G401.6 (cell line): ENCODE measurements at regions not wholly inside any gene's neighbourhood (a gene's known extent, or its start where the extent isn't known, plus 50 kb on each side); places are given as distances from the start of the nearest gene placed in this dataset.

ENCODE experiments used
- FAIRE-seq: peaks from 2 replicates; lab custom pipeline; 2012; peaks lifted over from hg19 to GRCh38; lab: Jason Lieb, UNC

DNA sequence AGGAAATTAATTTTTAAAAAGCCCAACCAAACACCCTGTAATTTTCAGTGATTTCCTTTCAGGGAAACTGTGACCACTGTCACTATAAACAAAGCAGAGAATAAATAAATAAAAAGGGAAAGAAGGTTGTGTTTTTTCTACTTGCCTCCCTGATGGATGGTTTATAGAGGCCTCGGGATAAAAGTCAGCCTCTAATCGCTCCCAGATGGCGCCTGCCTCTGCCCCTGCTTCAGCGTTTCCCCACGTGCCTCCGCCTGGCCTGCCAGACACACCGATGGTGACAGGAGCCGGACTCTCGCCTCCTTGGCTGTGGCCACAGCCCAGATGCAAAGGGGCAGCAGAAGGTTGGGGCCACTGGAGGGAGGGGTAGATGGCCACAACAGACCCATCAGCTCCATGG is 327.7 kb downstream of the CDC5L start:
- no peak for FAIRE-seq

- no peak for FAIRE-seq
These were observed 328.4 kb downstream of the CDC5L start for GRCh38 chr6:44715925-44716324.

GRCh38 chr6:44717431-44717830 is 329.9 kb downstream of the CDC5L start:
- no peak for FAIRE-seq

DNA sequence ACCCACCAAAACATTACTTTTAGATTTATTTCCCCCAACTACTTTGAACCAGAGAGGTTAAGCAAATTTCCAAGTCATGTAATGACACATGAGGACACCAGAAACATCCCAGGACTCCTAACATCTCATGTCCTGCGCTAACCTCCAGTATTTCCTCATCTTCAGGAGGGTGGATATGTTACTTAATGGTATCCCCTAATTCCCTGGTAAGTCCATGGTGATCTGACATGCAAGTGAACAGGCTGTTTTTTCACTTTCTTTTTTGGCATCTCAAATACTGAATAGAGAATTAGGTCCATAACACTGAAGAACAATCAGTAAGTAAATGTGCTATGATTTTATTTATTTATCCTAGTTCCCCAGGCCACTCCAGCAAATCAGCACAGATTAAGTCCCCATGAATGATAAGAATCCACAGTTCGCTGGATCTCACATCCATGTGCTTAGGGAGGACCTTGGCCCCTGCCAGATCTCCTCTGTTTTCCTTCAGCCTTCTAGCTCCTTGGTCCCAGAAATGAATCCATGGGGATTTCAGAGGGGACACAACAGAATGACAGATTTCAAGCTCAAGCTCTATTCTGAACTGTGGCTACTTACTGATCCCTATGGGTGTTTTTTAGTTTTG is 334.6 kb downstream of the CDC5L start:
- FAIRE-seq = no peak

- no peak for FAIRE-seq
These were observed 335.2 kb downstream of the CDC5L start for GRCh38 chr6:44722736-44723135.

GRCh38 chr6:44723439-44724197 is 336.1 kb downstream of the CDC5L start:
- FAIRE-seq = no peak

DNA sequence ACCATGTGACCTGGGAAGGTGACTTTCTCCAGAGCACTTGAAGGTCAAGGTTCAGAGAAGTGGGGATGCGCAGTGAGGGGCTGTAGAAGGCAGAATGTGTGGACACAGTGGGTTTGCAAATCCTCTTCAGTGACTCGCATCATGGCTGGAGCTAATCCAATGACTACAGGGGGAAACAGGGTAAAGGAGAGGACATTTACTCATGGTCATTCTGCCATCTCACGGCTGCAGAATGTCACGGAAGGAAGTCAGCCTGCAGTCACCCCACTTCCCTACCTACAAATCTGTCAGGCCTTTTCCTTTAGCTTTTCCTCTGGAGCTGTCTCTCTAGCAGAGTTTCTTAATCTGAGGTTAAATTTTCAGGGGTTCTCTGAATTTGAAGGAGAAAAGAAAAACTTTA is 337.6 kb downstream of the CDC5L start:
- no peak for FAIRE-seq

DNA sequence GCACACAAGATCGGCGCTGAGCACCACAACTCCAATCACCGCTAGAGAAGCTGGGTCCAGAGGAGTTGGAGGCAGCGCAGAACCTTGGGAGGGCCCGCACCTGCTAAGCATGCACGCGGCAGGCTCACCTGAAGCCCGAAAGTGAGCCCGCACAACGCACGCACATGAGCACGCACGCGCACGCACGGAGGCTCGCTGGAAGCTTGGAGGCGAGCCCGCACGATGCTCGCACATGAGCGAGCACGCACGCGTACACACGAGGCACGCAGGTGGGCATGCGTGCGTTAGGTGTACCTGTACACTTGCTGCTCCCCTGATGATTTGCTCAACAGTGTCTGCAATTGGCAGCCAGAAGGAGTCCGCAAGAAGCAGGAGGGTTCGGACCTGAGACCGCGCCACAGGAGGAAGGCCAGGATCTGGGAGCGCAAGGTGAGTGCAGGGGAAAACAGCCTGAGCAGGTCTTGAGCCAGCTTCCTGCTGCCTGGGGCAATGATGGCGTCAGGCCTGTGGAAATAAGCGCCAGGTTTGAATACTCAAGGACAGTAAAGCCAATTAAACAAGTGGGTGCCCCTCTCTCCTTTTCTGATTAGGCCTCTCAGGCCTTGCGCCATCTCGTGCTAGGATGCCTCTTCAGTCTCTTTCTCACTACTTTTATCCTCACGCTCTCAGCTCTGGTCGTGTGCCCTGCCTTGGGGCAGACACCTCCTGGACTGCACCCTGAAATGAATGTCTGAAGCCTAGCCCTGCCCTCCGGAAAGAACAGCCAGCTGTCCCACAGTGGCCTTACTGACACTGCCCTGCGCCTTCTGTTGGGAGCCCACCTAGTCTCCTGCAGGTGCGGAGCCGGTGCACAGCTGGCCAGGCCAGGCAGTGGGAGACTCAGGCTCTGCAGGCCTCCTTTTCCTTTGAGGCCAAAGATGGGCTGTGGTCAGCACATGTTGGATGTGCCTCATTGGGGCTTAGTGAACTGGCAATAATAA is 340.4 kb downstream of the CDC5L start:
- FAIRE-seq = no peak

DNA sequence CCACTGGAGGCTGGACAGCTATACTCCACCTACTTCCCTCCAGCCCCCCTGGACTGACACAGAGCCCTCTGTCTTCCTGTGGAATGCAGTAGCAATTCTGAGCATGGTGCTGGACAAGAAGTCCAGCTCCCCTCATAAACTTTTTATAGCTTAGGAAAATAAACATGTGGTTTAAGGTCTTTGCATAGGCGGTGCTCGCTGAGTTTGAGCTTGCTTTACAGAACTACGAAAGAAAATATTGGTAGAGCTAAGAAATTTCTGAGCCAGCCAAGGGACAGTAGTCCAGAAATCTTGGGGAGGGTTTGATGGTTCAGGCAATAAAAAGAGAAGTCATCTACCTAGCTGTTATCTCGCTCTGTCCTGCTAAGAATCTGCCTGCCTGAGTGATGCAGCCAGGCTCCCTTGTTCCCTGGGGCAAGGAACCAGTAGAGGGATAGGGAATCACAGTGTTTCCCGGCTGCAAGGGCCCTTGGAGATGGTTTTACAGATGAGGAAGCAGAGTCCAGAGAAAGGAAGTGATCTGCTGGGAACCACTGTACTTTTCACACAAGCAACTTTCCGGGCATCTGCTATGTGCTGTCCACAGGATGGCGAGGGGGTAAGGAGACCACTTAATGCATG is 343.4 kb downstream of the CDC5L start:
- no peak for FAIRE-seq

DNA sequence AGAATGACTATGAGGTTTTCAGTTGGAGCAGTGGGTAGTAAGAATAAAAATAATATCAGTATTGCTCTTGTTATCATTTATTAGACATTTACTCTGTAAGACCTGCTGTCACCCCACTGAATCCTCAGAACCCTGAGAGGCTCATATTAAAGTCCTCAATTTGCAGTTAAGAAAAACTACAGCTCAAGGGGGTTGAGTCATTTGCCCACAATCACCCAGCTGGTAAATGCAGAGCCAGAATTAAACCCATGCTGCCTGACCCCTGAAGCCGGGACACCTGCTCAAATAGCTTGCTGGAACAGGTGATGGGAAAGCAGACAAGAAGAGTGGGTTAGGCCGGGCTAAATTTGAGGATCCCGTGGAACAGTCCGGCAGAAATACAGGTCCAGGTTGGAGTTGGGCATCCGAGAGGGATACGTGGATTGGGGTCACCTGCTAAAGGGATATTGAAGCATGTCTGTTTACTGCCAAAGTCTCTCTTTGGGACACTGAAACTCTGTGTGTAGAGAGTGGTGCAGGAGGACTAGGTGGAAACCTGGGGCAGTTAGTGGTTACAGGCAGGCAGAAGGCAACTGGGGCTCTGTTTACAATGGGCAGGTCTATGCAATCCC is 344.1 kb downstream of the CDC5L start:
- no peak for FAIRE-seq

- FAIRE-seq = no peak
These were observed 344.7 kb downstream of the CDC5L start for GRCh38 chr6:44732243-44732642.

GRCh38 chr6:44733126-44733525 is 345.6 kb downstream of the CDC5L start:
- FAIRE-seq = no peak

DNA sequence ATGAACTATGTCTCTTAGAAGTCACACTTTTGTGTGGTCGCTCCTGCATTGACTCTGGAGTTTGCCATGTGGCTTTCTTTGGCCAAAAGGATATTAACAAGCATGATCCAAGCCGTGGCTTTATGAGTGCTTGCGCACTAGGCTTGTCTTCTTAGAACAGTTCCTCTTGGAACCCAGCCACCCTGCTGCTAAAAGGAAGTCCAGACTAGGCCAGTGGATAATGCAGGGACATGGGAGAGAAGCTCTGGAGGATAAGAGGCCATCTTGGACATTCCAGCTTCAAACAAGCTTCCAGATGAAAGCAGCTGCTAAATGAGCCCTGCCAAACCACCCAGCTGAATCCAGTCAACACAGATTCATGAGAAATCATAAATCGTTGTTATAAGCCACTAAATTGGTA is 346.4 kb downstream of the CDC5L start:
- FAIRE-seq = no peak

GRCh38 chr6:44734886-44735629 is 347.6 kb downstream of the CDC5L start:
- FAIRE-seq = no peak

DNA sequence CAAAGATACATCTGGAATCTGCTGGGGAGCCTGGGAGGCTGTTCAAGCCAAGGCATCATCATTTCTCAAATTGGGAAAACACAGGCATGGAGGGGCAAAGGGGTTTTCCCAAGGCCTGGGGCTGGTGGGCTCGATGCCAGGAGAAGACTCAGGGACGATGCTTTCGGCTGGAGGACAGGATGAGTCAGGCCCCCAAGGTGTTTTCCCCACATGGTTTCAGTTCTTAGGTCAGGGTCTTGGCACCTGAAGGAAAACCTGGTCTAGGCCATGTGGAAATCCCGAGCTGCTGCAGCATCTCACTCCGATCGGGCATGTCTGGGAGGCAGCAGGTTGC is 348.1 kb downstream of the CDC5L start:
- FAIRE-seq = no peak

DNA sequence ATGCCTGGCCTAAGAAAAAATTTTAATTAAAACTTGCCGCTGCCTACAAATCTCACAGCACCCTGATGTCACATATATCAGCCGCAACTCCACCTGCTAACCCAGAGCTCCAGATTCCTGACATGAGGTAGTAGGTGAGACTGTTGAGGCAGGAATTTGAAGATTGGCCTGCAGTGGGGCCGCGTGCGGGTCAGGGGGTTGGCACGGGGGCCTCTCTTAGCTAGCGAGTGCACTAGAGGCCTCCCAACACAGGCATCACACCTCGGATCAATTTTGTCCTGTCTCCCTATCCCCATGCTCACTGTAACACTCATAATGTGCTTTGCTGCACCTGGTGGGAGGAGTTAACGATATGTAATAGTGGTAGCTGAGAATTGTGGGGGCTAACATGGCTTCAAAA is 349.8 kb downstream of the CDC5L start:
- no peak for FAIRE-seq

GRCh38 chr6:44737829-44738528 is 350.5 kb downstream of the CDC5L start:
- FAIRE-seq = no peak

- FAIRE-seq = no peak
These were observed 351.2 kb downstream of the CDC5L start for GRCh38 chr6:44738601-44739146.

- FAIRE-seq = no peak
These were observed 351.7 kb downstream of the CDC5L start for GRCh38 chr6:44739181-44739580.

- no peak for FAIRE-seq
These were observed 353.1 kb downstream of the CDC5L start for GRCh38 chr6:44740566-44741120.
